ENCODE measurements at regions not wholly inside any gene's neighbourhood (a gene's known extent, or its start where the extent isn't known, plus 50 kb on each side); places are given as distances from the start of the nearest gene placed in this dataset.
"Not testable (repeated sequence)": the region's sequence is repeated elsewhere in the genome, so short reads cannot be mapped to it uniquely, and the experiment has no call there.

DNA sequence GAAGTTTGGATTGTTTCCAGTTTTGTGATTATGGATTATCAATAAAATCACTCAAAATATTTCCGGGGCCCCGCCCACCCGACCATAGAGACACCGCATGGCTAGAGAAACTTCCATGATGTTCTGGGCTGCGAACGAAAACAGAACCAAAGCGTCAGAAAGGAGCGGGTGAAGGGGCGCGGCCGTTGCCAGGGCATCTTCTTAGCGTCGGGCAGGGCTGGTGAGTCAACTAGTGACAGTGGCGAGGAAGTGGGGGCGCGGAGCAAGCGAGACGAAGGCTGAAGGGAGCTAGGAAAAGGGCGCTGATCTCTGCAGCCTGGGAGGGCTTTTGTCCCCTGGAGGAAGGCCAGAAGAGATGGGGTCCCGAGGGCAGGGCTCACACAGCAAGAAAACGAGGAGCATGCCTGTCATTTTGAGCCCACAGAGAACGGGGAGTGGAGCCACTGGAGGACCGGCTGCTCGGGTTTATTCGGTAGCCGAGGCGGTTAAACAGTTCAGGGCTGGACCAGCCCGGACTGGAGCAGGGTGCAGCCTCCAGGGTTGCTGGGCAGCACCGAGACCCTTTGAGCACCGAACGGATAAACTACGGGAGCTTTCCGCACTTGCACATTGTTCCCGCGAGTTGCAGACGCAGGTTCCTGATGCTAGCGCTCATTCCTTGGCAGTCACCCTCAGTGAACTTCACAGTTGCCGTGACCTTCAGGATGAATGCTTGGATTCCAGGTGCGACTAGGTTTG, 298.1 kb upstream of the TRPC5 start:
- no peak for DNase-seq (ENCODE audit: extremely low read depth in 1 of 11, low read depth in 9 of 11, low spot score in 4 of 11)

DNA sequence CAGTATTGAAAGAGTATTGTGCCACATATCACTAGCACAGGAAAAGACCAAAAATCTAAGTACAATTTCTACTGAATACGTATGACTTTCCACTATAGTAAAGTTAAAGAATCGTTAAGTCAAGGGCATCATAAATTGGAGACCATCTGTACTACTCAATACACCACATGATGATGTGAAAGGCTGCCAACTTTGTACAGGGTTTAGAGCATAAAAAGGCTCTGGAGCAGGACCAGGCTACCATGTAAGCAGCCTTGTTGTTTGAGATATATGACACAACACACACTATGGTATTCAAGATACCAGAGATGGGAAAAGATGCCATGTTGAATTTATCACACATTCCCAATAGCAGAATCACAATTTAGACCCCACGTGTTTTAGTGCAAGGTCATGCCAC, 294.9 kb upstream of the TRPC5 start:
- DNase-seq (ENCODE audit: extremely low read depth in 1 of 11, low read depth in 9 of 11, low spot score in 4 of 11): no peak

DNA sequence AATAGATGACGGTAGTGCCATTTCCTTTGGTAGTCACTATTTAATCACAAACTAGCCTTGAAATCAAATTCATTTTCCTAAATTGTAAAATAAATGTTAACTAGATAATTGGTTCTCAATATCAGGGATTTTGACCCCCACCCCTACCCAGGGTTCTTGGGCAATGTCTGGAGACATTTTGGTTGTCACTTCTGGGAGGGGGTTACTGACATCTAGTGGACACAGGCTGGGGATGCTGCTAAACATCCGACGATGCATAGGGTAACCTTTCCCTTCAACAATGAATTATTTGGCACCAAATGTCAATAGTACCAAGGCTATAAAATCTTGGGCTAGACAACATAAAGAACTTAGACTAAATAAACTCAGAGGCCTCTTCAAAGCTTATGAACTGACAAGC, 285.8 kb upstream of the TRPC5 start:
- DNase-seq (ENCODE audit: extremely low read depth in 1 of 11, low read depth in 9 of 11, low spot score in 4 of 11): no peak

DNA sequence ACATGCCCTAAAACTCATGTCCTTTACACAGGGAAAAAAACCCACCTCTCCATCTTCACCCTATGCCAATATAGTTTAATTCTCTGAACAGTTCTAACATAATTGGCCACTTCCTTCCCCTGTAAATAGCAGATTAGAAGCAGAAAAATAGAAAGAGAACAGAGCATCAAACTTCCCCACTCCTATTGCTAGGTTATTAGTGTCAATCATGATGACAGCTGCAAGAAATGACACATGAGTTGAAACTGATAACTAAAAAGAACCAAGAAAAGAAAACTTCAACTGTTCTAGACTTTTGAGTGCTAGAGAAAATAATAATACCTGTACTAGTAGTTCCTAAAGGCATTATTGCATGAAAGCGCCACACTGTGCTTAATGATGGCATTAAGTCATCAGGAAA, 284.5 kb upstream of the TRPC5 start:
- no peak for DNase-seq (ENCODE audit: extremely low read depth in 1 of 11, low read depth in 9 of 11, low spot score in 4 of 11)

DNA sequence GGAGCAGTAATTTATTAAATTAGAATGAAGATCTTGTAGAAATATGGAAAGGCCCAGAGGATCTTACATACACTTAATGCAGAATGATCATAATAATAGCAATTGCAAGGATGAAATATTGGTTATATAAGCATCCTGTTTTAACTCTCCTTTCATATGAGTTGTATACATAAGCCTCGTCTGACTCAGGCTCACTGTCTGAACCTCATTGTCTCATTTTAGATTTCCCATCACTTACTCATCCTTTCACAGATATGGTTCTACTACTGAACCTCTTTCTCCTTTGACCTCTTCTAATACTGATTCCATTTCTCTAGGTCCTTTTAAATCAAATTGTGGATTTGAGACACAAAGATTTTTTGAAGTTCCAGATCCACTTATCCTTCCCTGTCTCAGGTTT, 277.3 kb upstream of the TRPC5 start:
- DNase-seq (ENCODE audit: extremely low read depth in 1 of 11, low read depth in 9 of 11, low spot score in 4 of 11): no peak

DNA sequence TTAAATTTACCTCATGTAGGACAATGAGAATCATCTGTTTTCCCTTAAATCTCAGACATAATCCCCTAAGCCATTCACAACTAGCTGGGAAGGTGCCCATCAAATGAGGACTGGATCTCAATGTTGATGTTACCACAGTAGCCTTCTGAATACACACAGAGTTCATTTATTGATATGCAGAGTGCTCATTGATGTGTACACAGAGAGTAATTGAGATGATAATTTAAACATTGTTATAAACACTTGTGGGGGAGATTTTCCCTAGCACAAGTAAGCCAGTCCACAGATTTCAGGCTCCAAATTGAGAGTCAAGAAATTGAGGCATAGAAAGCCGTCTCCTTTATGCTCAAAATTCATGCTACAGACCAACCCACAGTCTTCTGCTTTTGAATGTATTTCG, 273.4 kb upstream of the TRPC5 start:
- DNase-seq (ENCODE audit: extremely low read depth in 1 of 11, low read depth in 9 of 11, low spot score in 4 of 11): no peak

DNA sequence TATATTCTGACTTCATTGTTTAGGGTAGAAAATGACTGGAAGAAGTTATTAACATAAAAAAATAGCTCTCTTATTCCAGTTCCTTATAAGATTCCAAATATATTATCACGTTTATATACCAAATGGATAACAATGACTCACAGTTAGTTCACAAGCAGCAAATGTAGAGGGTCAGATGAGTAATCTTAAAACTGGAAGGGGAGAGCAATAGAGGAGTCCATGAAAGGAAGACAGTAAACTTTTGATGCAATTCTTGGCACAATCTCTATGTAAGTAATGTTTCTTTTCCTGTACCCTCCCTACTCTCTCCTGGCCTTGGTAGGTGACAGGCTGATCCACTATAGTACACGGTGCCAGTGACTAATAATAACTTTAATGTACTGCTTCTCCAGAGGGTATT, 259.0 kb upstream of the TRPC5 start:
- no peak for DNase-seq (ENCODE audit: extremely low read depth in 1 of 11, low read depth in 9 of 11, low spot score in 4 of 11)

DNA sequence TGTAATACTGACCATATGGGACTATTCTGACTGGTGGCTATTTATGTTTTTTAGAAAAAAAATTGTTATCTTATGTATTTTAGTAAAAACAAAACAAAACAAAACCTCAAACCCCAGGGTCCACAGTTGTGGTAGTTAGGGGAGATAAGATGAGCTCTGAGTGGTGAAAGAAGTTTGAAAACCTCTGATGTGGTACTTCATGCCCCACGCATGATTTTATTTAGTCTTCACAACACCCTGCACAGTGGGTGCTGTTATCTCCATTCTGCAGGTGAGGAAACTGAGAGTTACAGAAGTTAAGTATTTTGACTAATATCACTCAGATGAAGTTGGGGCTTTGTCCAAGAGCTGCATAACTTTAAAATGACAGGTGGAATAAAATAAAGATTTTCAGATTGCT, 230.6 kb upstream of the TRPC5 start:
- no peak for DNase-seq (ENCODE audit: extremely low read depth in 1 of 11, low read depth in 9 of 11, low spot score in 4 of 11)

DNA sequence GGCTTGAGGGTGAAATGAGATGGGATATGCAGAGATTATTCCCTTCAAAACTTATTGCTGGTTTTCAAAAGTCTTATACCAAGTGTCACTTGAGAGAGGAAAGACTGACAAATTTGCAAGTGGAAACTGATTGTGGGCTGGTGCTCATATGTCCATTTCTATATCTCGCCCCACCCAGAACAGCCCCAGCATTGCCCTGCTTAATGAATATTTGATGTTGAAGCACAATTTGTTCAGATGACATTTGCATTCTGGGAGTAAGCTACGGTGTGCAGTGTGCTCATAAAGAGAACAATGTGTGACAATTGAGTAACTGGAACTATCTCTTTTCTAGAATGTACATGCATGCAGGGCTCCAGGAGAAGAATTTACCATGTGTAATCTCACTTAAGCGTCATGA, 223.5 kb upstream of the TRPC5 start:
- DNase-seq (ENCODE audit: extremely low read depth in 1 of 11, low read depth in 9 of 11, low spot score in 4 of 11): no peak

DNA sequence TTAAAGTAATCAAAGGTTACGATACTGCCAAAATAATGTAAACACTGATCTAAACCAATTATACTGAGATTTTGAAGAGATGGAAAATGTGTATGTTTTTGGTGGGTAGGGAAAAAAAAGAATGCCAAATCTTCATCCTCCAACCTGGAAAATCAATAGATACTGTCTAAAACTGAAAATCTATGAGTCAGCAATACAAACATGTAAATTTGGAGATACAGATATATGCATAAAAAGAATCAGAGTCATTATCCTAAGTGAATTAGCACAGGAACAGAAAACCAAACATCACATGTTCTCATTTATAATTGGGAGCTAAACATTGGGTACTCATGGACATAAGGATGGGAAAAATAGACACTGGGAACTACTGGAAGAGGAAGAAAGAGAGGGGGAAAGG, 197.4 kb upstream of the TRPC5 start:
- DNase-seq (ENCODE audit: extremely low read depth in 1 of 11, low read depth in 9 of 11, low spot score in 4 of 11): no peak

DNA sequence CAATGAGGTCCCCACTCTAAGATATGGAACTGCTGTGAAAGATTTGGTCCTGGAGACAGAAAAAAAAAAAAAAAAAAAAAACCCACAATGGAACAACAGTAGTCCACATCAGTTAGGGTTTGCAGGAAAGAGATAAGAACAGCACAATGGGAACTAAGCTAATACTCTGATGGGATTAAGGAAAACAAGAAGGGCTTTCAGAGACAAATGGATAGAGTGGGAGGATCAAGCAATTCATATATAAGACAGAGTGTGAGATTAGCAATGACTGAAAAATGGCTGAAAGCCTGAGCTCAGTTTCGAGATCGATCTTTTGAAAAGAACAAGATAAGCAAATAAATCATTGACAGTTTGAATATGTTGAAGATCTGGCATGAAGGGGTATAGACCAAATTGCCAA, 188.4 kb upstream of the TRPC5 start:
- no peak for DNase-seq (ENCODE audit: extremely low read depth in 1 of 11, low read depth in 9 of 11, low spot score in 4 of 11)

DNA sequence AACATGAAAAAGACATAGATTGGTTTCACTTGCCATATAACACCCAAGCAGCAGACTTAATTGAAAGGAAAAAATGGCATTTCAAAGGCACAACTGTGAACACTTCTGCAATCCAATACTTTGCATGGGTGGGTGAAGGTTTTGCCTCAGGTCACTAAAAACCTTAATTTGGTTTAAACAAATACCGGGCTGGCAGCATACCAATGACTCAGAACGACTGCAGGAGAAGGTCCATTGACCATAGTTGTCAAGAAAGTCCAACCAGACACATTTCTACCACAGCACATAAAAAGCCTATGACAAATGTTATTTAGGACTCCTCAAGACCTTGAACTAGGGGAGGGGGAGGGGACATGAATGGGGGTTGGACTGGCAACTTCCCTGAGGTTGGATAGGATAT, 183.6 kb upstream of the TRPC5 start:
- no peak for DNase-seq (ENCODE audit: extremely low read depth in 1 of 11, low read depth in 9 of 11, low spot score in 4 of 11)

DNA sequence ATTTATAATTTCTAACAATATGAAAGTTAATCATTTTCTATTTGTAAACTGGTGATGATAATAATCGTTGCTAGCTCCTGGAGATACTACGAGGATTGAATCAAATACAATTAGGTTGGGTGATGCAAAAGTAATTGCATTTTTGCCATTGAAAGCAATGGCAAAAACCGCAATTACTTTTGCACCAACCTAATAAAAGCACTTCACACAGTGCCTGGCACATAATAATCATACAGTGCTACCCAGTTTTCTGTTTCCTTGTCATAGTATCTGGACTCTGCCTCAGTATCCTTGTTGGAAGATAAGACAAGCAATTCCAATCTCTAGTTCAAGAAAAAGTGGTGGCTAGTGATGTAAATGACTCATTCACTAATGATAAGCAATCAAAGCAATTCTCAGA, 176.8 kb upstream of the TRPC5 start:
- DNase-seq (ENCODE audit: extremely low read depth in 1 of 11, low read depth in 9 of 11, low spot score in 4 of 11): no peak

DNA sequence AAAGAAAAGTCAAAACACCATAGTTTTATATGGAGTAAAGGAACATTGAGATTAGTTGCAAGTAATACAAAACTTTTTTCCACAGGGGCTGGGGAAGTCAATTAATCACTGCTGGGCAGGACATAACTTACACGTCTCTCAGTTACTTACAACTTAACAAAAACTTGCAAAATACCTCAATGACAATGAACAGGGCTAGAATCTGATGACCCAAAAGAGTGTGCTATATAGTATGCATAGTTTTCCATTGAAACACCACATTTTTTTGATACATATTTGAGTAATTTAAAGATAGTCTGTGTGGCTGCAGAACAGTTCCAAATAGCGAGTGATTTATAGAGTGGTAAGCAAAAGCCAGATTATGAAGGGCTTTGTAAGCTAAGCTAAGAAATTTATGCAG, 172.3 kb upstream of the TRPC5 start:
- DNase-seq (ENCODE audit: extremely low read depth in 1 of 11, low read depth in 9 of 11, low spot score in 4 of 11): no peak

DNA sequence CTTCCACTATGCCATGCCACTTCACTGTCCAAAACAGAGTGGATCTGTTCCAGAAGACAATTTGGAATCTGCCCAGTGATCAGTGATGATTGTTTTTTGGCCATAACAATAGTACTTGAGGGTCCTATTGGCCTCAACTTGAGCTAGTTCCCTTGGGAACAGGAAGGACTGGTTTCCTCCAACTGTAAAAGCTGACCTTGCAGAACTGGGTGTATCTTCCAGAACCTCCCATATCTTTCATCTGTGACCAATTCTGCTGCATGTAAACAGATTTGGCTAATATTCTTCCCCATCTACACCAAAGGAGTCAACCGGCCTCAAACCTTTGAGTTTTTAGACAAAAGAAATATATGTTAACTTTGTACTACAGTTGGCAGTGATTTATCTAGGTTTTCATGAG, 165.1 kb upstream of the TRPC5 start:
- no peak for DNase-seq (ENCODE audit: extremely low read depth in 1 of 11, low read depth in 9 of 11, low spot score in 4 of 11)

DNA sequence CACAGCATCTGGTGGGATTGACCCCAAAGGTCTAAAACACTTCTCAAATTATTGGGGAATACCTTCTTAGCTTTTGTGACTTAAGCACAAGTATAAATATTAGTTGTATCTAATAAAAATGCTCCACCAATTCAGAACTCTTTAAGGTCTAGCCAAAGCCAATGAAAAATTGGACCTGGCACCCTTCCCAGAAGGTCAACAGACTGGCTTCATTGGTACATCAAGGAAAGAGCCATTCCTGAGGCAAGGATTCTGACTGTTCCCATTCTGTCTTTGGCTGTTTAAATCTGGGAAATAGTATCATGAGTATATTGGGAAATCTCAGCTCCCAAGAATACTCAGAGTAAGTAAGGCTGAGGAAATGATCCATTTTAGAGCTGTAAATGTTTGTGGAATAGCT, 153.0 kb upstream of the TRPC5 start:
- DNase-seq (ENCODE audit: extremely low read depth in 1 of 11, low read depth in 9 of 11, low spot score in 4 of 11): no peak

DNA sequence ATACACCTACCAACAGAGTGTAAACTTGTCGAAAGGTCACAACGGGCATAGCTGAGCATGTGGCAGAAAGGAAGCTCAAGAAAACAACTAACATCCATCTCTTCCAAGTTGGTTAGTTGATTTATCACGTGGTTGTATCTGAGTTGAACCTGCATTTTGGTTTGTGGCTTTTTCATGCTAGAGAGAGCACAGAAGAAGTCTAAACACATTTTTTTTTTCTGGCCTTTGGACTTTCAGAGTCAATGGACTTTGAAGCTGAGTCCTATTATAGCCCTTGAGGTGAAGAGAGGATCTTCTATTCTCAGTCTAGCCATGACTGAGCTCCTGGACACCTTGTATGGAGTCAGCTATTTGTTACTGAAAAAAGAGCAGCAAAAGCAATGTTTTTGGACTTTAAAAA, 150.6 kb upstream of the TRPC5 start:
- DNase-seq (ENCODE audit: extremely low read depth in 1 of 11, low read depth in 9 of 11, low spot score in 4 of 11): no peak

DNA sequence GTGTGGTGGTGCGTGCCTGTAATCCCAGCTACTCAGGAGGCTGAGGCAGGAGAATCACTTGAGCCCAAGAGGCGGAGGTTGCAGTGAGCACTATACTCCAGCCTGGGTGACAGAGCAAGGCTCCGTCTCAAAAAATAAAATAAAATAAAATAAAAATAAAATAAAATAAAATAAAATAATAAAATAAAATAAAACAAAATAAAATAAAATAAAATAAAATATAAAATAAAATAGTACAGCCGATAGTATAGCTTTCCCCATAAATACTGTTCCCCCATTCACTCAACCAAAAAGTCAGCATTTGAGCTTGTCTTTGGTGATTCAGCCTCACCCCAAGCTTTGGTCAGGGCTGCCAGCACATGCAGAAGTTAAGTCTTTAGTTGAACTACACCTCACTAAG, 144.2 kb upstream of the TRPC5 start:
- not testable (repeated sequence) for DNase-seq (ENCODE audit: extremely low read depth in 1 of 11, low read depth in 9 of 11, low spot score in 4 of 11)

DNA sequence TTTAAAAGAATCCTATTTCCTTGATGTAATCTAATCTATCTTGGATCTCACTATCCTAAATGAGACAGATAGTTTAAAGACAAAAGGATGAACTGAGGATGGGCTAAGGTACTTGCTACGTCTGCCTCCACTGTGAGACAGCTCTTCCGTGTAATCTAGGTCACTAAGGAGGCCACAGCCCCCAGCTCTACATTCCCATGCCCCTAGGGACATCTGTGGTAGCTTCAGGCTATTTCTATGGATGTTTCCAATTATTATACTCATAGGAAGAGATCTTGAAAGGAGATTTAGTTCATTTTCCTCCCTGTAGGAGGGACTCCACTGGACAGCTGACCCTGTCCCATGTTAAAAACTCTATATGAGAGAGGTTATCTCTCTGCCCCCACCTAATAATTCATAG, 140.8 kb upstream of the TRPC5 start:
- DNase-seq (ENCODE audit: extremely low read depth in 1 of 11, low read depth in 9 of 11, low spot score in 4 of 11): no peak

DNA sequence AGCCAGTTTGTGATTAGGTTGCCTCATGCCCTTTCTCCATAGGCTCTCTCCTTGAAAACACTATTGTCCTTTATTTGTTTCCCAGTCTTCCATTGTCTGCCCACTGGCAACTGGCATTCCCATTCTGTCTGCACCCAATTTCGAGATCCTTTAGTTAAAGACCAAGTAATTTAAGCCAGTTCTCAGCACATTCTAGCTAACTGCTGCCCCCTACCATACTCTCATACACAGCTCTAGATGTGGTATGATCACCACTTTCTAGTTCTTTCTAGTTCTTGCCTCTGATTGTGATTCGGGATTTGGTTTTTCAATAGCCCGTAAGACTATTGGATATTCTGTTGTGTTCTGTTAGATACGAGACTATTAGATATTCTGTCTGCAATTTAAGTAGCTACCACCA, 135.8 kb upstream of the TRPC5 start:
- DNase-seq (ENCODE audit: extremely low read depth in 1 of 11, low read depth in 9 of 11, low spot score in 4 of 11): no peak

DNA sequence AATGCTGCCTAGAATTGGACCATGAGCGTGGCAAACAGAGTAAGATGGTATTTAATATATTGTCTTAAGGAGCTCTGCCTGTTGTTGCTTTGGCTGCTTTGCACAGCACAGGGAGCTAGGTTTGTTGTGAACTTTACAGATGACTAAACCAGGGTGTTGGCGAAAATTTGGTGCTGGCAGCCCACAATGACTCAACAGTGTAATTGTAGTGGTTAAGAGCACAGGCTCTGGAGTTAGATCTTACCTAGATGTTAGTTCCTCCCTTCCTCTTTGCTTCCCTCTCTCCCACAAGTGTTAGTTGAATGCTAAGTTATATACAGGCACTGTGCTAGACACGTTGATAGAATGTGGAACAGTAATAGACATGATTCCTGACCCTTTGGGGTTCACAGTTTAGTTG, 128.9 kb upstream of the TRPC5 start:
- no peak for DNase-seq (ENCODE audit: extremely low read depth in 1 of 11, low read depth in 9 of 11, low spot score in 4 of 11)

DNA sequence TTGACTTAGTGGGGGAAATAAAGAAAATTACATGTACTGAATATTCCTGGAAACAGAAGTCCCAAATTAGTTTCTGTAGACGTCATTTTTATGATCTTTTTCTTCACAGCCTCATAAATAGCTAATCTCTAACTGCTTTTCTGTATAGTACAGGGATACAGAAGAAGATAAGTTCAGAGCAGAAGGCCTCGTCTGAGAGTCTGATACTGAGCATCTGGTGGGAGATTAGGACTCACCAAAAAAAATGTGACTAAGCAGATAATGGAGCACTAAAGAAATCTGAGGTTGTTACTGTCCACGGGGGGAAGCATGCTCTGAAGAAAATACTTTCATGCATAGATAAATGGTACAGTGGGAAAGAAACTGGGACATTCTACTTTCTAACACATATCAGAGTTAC, 115.3 kb upstream of the TRPC5 start:
- DNase-seq (ENCODE audit: extremely low read depth in 1 of 11, low read depth in 9 of 11, low spot score in 4 of 11): no peak
